ENCODE measurements at regions not wholly inside any gene's neighbourhood (a gene's known extent, or its start where the extent isn't known, plus 50 kb on each side); places are given as distances from the start of the nearest gene placed in this dataset.
"Not testable (repeated sequence)": the region's sequence is repeated elsewhere in the genome, so short reads cannot be mapped to it uniquely, and the experiment has no call there.

- no peaks in the 10 kb centered on the region for H3K36me3 ChIP-seq
- H3K27me3 ChIP-seq: no peaks in the 10 kb centered on the region
- no peaks in the 10 kb centered on the region for H3K4me1 ChIP-seq
- no peak overlapping the region for H3K27ac ChIP-seq
- DNase-seq: no peak
- H3K4me3 ChIP-seq: no peak overlapping the region
- H3K9ac ChIP-seq (ENCODE audit: low read depth in 2 of 2, low read length in 2 of 2): no peak overlapping the region
- no peaks in the 10 kb centered on the region for H3K9me3 ChIP-seq
- TF ChIP-seq, protein P1, sequence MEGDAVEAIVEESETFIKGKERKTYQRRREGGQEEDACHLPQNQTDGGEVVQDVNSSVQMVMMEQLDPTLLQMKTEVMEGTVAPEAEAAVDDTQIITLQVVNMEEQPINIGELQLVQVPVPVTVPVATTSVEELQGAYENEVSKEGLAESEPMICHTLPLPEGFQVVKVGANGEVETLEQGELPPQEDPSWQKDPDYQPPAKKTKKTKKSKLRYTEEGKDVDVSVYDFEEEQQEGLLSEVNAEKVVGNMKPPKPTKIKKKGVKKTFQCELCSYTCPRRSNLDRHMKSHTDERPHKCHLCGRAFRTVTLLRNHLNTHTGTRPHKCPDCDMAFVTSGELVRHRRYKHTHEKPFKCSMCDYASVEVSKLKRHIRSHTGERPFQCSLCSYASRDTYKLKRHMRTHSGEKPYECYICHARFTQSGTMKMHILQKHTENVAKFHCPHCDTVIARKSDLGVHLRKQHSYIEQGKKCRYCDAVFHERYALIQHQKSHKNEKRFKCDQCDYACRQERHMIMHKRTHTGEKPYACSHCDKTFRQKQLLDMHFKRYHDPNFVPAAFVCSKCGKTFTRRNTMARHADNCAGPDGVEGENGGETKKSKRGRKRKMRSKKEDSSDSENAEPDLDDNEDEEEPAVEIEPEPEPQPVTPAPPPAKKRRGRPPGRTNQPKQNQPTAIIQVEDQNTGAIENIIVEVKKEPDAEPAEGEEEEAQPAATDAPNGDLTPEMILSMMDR (IDR thresholded peaks at IDR 0.05): no peak
- intact Hi-C loops (cut with DNase I): no loop called here
Observed at GRCh38 chr10:31675726-31676125, 252.9 kb downstream of the ARHGAP12 start.

GRCh38 chr10:31669357-31669756 lies 259.3 kb downstream of the ARHGAP12 start:
- Histone ChIP-seq H3K36me3 (no peaks in the 10 kb centered on the region), H3K9ac (ENCODE audit: low read depth in 2 of 2, low read length in 2 of 2) (no peak overlapping the region), H3K4me3 (no peak overlapping the region), H3K27me3 (no peaks in the 10 kb centered on the region), H3K4me1 (no peaks in the 10 kb centered on the region), H3K9me3 (no peaks in the 10 kb centered on the region), H3K27ac (no peak overlapping the region)
- TF ChIP-seq, protein P1 (IDR thresholded peaks at IDR 0.05): no peak
- intact Hi-C loops (cut with DNase I): no loop called here
- no peak for DNase-seq

GRCh38 chr10:31668326-31668725 lies 260.3 kb downstream of the ARHGAP12 start:
- no peaks in the 10 kb centered on the region for H3K9me3 ChIP-seq
- TF ChIP-seq, protein P1 (IDR thresholded peaks at IDR 0.05): no peak
- no peaks in the 10 kb centered on the region for H3K27me3 ChIP-seq
- no peak for DNase-seq
- no peak overlapping the region for H3K4me3 ChIP-seq
- H3K4me1 ChIP-seq: no peaks in the 10 kb centered on the region
- H3K27ac ChIP-seq: no peak overlapping the region
- H3K9ac ChIP-seq (ENCODE audit: low read depth in 2 of 2, low read length in 2 of 2): no peak overlapping the region
- intact Hi-C loops (cut with DNase I): no loop called here
- no peaks in the 10 kb centered on the region for H3K36me3 ChIP-seq

DNA sequence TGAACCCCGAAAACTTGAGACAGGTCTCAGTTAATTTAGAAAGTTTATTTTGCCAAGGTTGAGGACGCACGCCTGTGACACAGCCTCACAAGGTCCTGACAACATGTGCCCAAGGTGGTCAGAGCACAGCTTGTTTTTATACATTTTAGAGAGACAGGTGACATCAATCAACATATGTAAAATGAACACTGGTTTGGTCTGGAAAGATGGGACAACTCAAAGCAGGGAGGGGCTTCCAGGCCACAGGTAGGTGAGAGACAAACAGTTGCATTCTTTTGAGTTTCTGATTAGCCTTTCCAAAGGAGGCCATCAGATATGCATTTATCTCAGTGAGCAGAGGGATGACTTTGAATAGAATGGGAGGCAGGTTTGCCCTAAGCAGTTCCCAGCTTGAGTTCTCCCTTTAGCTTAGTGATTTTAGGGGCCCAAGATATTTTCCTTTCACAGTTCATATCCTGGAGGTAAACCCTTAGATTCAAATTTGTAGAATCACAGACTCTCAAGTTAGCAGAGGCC lies 262.8 kb downstream of the ARHGAP12 start:
- H3K4me3 ChIP-seq; intact Hi-C loops (cut with DNase I); H3K9me3 ChIP-seq; H3K36me3 ChIP-seq; H3K9ac ChIP-seq (ENCODE audit: low read depth in 2 of 2, low read length in 2 of 2); H3K4me1 ChIP-seq; DNase-seq; H3K27ac ChIP-seq; H3K27me3 ChIP-seq: not testable (repeated sequence)

- intact Hi-C loops (cut with DNase I): no loop called here
- TF ChIP-seq, protein P1 (IDR thresholded peaks at IDR 0.05): no peak
Observed at GRCh38 chr10:31664803-31665202, 263.8 kb downstream of the ARHGAP12 start.

DNA sequence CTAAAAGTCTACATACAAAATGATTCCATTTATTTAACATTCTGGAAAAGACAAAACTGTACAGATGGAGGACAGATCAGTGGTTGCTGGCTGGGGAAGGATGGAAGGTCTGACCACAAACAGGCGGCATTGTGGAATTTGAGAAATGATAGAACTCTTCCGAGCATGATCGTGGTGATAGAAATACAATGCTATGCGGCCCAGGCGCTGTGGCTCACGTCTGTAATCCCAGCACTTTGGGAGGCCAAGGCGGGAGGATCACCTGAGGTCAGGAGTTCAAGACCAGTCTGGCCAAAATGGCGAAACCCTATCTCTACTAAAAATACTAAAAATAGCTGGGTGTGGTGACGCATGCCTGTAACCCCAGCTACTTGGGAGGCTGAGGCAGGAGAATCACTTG lies 264.6 kb downstream of the ARHGAP12 start:
- H3K4me3 ChIP-seq; H3K9me3 ChIP-seq; DNase-seq; H3K27me3 ChIP-seq; intact Hi-C loops (cut with DNase I); H3K27ac ChIP-seq; H3K36me3 ChIP-seq; H3K9ac ChIP-seq (ENCODE audit: low read depth in 2 of 2, low read length in 2 of 2); H3K4me1 ChIP-seq: not testable (repeated sequence)

More at GRCh38 chr10:31664803-31665202, 263.8 kb downstream of the ARHGAP12 start:
- no peaks in the 10 kb centered on the region for H3K27me3 ChIP-seq
- no peak overlapping the region for H3K4me3 ChIP-seq
- H3K36me3 ChIP-seq: no peaks in the 10 kb centered on the region
- no peak overlapping the region for H3K9ac ChIP-seq (ENCODE audit: low read depth in 2 of 2, low read length in 2 of 2)
- no peak overlapping the region for H3K27ac ChIP-seq
- no peaks in the 10 kb centered on the region for H3K9me3 ChIP-seq
- H3K4me1 ChIP-seq: no peaks in the 10 kb centered on the region
- DNase-seq: no peak

Data from colonic mucosa (tissue), 4 donors.